KMS-11 (cell line): ENCODE measurements at regions not wholly inside any gene's neighbourhood (a gene's known extent, or its start where the extent isn't known, plus 50 kb on each side); places are given as distances from the start of the nearest gene placed in this dataset.
A peak's percentile ranks its signal among the peaks of the same experiment; 100 is the strongest.

ENCODE experiments used
- H2AFZ ChIP-seq: fragments of 200-600 bp; sonication (generic); 2 replicates; pipeline ENCODE4 v1.6.1; 2016; ENCODE audit warnings: antibody characterized with exemption, mixed run types, low read depth
- H3K27ac ChIP-seq: fragments of 200-600 bp; sonication (generic); 2 replicates; pipeline ENCODE4 v1.6.1; 2016; ENCODE audit warnings: mild to moderate bottlenecking, mixed run types
- H3K27me3 ChIP-seq: fragments of 200-600 bp; sonication (generic); 2 replicates; pipeline ENCODE4 v1.6.1; 2017; ENCODE audit warnings: mild to moderate bottlenecking, low read depth, mixed run types, moderate library complexity; ENCODE audit not compliant: insufficient read depth
- H3K36me3 ChIP-seq: fragments of 200-600 bp; sonication (generic); 2 replicates; pipeline ENCODE4 v1.6.1; 2017; ENCODE audit warnings: mild to moderate bottlenecking, mixed run types; ENCODE audit not compliant: insufficient read depth
- H3K4me1 ChIP-seq: fragments of 200-600 bp; sonication (generic); 2 replicates; pipeline ENCODE4 v1.6.1; 2016; ENCODE audit warnings: mild to moderate bottlenecking, low read depth, mixed run types; ENCODE audit not compliant: poor library complexity, severe bottlenecking
- H3K4me2 ChIP-seq: fragments of 200-600 bp; sonication (generic); 2 replicates; pipeline ENCODE4 v1.7.0; 2016; ENCODE audit warnings: mild to moderate bottlenecking, mixed run types
- H3K4me3 ChIP-seq: fragments of 200-600 bp; sonication (generic); IDR thresholded peaks from 2 replicates; pipeline ENCODE4 v1.6.1; 2017; ENCODE audit warnings: low read depth, low read length, mixed read lengths; ENCODE audit not compliant: insufficient read depth
- H3K79me2 ChIP-seq: fragments of 200-600 bp; sonication (generic); 2 replicates; pipeline ENCODE4 v1.6.1; 2016; ENCODE audit warnings: low read depth, mixed run types; ENCODE audit not compliant: insufficient read depth
- H3K9ac ChIP-seq: fragments of 200-600 bp; sonication (generic); 2 replicates; pipeline ENCODE4 v1.6.1; 2016; ENCODE audit warnings: mild to moderate bottlenecking, mixed run types
- H4K20me1 ChIP-seq: fragments of 200-600 bp; sonication (generic); 2 replicates; pipeline ENCODE4 v1.6.1; 2016; ENCODE audit warnings: mild to moderate bottlenecking, mixed run types; ENCODE audit not compliant: insufficient read depth
- TF ChIP-seq, protein P1 (sequence below): fragments of 200-600 bp; sonication (generic); conservative IDR thresholded peaks from 2 replicates; pipeline ENCODE4 v1.6.1; 2017; ENCODE audit warnings: low read depth, mild to moderate bottlenecking, antibody characterized with exemption, low read length, moderate library complexity, mixed read lengths

DNA sequence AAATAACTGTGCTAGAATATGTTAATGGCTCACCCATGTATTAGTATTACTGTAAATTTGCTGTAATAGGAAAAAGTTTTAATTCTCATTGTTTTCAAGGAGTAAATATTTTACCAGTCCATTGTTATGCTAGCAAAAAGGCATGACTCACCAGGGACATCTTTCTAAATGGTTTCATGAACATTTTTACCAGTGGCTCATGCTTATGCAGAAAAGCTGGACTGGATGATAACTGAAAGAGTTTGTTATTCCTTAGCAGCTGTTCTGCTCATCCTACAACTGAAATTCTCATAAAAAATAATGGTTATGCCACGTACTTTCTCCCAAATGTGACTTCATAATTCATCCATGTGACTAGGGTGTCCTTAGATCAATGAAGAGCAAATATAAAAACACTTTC is 111.9 kb upstream of the PCDH18 start:
- peaks cover 26% of the 10 kb centered on the region for H3K4me1 ChIP-seq
- H2AFZ ChIP-seq, result no peak overlapping the region
- no peak overlapping the region for H3K27ac ChIP-seq
- no peaks in the 10 kb centered on the region for H4K20me1 ChIP-seq
- H3K9ac ChIP-seq, result no peak overlapping the region
- no peak overlapping the region for H3K4me2 ChIP-seq
- no peak overlapping the region for H3K4me3 ChIP-seq
- H3K27me3 ChIP-seq, result no peaks in the 10 kb centered on the region
- no peaks in the 10 kb centered on the region for H3K79me2 ChIP-seq
- TF ChIP-seq, protein P1, sequence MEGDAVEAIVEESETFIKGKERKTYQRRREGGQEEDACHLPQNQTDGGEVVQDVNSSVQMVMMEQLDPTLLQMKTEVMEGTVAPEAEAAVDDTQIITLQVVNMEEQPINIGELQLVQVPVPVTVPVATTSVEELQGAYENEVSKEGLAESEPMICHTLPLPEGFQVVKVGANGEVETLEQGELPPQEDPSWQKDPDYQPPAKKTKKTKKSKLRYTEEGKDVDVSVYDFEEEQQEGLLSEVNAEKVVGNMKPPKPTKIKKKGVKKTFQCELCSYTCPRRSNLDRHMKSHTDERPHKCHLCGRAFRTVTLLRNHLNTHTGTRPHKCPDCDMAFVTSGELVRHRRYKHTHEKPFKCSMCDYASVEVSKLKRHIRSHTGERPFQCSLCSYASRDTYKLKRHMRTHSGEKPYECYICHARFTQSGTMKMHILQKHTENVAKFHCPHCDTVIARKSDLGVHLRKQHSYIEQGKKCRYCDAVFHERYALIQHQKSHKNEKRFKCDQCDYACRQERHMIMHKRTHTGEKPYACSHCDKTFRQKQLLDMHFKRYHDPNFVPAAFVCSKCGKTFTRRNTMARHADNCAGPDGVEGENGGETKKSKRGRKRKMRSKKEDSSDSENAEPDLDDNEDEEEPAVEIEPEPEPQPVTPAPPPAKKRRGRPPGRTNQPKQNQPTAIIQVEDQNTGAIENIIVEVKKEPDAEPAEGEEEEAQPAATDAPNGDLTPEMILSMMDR, result no peak
- H3K36me3 ChIP-seq, result no peaks in the 10 kb centered on the region

DNA sequence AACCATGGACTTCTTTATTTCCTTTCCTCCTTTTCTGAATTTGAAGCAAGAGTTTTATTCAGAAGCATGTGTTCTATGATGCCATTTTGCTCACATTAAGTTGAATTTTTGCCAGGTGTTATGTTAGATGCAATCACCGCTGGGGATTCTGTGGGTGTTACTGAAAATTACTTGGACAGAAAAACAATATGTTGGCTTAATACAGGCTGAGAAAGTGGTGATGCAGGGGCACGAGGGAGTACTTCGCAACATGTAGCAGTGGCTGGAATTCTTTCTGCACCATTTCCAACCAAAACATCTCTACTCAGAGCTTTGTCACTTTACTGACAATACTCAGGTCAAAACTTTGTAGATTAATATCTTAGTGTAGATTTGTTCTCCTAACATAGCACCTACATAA is 109.2 kb upstream of the PCDH18 start:
- H3K4me2 ChIP-seq, result no peak overlapping the region
- H3K4me3 ChIP-seq, result no peak overlapping the region
- H3K9ac ChIP-seq, result no peak overlapping the region
- H3K36me3 ChIP-seq, result no peaks in the 10 kb centered on the region
- H3K27ac ChIP-seq, result no peak overlapping the region
- H3K4me1 ChIP-seq, result peaks cover 22% of the 10 kb centered on the region
- TF ChIP-seq, protein P1, result no peak
- H4K20me1 ChIP-seq, result no peaks in the 10 kb centered on the region
- no peaks in the 10 kb centered on the region for H3K27me3 ChIP-seq
- no peaks in the 10 kb centered on the region for H3K79me2 ChIP-seq
- H2AFZ ChIP-seq, result no peak overlapping the region

DNA sequence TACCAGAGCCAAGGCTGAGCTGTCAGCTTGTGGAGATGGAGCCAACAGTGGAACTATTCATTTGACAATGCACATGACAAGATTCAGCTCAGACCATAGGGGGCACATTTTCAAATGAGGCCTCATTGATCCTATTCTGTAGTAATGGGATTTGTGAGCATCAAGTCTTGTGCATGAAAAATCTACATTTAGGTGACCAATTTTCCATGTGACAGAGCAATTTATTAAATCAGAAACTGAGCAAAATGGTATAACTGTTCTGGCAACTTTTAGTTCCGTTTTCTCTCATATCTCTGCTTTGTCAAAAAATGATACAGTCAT is 108.5 kb upstream of the PCDH18 start:
- TF ChIP-seq, protein P1, result no peak
- Histone ChIP-seq H4K20me1 (no peaks in the 10 kb centered on the region), H3K79me2 (no peaks in the 10 kb centered on the region), H3K27ac (no peak overlapping the region), H2AFZ (no peak overlapping the region), H3K4me3 (no peak overlapping the region), H3K9ac (no peak overlapping the region), H3K4me1 (peaks cover 22% of the 10 kb centered on the region), H3K27me3 (no peaks in the 10 kb centered on the region), H3K36me3 (no peaks in the 10 kb centered on the region), H3K4me2 (no peak overlapping the region)

DNA sequence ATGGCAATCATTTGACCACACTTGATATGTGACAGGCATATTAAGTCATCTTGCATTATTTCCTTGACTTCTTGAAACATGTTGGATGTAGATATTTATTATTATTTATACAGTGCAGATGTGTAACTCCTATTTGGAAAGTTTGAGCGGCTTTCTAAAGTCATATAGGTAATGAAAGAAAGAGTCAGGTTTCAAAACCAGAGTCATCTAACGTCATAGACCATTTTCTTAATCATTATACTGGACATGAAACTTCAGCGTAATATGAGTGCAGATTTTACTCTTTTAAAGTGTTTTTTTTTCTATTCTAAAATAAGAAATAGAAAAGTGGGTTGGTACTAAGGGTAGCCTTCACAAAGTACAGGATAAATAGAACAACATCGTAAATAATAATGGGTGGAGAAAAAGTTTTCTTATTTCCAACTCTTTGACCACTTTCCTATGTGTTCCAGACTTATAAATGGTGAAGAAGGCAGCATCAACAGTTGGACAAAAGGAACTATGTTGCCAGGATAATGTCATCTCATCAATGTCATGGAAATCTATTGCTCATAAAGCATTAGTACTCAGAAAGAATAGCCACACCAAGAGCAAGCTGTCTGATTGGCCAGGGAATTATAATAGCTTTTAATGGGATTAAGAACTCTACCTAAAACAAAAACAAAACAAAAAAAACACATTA is 108.0 kb upstream of the PCDH18 start:
- TF ChIP-seq, protein P1, result no peak
- H3K27me3 ChIP-seq, result no peaks in the 10 kb centered on the region
- no peaks in the 10 kb centered on the region for H3K36me3 ChIP-seq
- H2AFZ ChIP-seq, result no peak overlapping the region
- peaks cover 22% of the 10 kb centered on the region for H3K4me1 ChIP-seq
- H3K79me2 ChIP-seq, result no peaks in the 10 kb centered on the region
- no peak overlapping the region for H3K27ac ChIP-seq
- H3K4me2 ChIP-seq, result peak overlapping the region; percentile 21
- H3K4me3 ChIP-seq, result no peak overlapping the region
- H3K9ac ChIP-seq, result no peak overlapping the region
- no peaks in the 10 kb centered on the region for H4K20me1 ChIP-seq
